ENCODE measurements at regions not wholly inside any gene's neighbourhood (a gene's known extent, or its start where the extent isn't known, plus 50 kb on each side); places are given as distances from the start of the nearest gene placed in this dataset.

DNA sequence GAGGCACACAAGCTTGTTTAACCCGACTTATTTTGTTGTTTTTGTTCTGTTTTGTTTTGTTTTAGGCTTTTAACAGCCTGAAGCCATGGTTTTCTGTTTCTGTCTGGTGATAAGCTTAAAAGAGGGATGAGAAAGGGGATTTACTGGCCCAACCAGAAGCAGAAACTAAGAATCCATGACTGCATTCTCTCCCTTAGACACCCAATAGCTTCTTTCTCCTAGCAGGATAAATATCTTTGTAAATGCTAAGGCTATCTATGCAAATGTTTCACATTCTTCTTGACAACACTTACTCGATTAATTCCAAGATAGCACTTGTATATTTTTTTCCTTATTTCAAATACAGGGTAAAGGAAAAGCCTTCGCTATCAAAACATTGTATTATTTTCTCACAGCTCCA, 53.7 kb upstream of the SMAD1 start:
- Mint-ChIP-seq H3K4me3 (no peak overlapping the region), H3K9me3 (peaks cover 34% of the 10 kb centered on the region), H3K36me3 (peaks cover 11% of the 10 kb centered on the region), H3K27ac (peak overlapping the region; percentile 83), H3K27me3 (ENCODE audit: low read depth) (no peaks in the 10 kb centered on the region), H3K4me1 (peaks cover 16% of the 10 kb centered on the region)
- TF ChIP-seq, protein P1, sequence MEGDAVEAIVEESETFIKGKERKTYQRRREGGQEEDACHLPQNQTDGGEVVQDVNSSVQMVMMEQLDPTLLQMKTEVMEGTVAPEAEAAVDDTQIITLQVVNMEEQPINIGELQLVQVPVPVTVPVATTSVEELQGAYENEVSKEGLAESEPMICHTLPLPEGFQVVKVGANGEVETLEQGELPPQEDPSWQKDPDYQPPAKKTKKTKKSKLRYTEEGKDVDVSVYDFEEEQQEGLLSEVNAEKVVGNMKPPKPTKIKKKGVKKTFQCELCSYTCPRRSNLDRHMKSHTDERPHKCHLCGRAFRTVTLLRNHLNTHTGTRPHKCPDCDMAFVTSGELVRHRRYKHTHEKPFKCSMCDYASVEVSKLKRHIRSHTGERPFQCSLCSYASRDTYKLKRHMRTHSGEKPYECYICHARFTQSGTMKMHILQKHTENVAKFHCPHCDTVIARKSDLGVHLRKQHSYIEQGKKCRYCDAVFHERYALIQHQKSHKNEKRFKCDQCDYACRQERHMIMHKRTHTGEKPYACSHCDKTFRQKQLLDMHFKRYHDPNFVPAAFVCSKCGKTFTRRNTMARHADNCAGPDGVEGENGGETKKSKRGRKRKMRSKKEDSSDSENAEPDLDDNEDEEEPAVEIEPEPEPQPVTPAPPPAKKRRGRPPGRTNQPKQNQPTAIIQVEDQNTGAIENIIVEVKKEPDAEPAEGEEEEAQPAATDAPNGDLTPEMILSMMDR (IDR thresholded peaks at IDR 0.05; ENCODE audit: unreplicated experiment), result no peak
- DNase-seq (ENCODE audit: low spot score in 2 of 2, unreplicated experiment in 2 of 2), result no peak

DNA sequence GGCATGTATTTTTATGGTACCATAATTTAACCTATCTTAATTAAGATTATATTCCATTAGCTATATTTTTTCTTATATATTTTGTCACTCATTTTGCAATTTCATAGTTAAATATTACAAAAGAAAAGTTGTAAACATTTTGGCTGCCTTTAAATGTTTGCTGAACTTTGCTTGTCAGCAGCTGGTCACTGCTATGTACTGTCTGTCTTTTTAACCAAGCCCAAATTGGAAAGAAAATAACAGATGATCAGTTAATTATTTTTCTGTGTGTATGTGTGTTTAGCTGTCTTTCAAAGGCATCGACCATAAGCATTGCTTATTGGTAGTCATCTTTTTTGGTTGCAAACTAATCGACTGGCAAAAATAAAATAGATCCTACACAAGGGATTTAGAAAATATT, 54.4 kb upstream of the SMAD1 start:
- Mint-ChIP-seq H3K4me3 (no peak overlapping the region), H3K36me3 (peaks cover 6% of the 10 kb centered on the region), H3K27me3 (ENCODE audit: low read depth) (no peaks in the 10 kb centered on the region), H3K4me1 (peaks cover 16% of the 10 kb centered on the region), H3K9me3 (peaks cover 33% of the 10 kb centered on the region), H3K27ac (no peak overlapping the region)
- DNase-seq (ENCODE audit: low spot score in 2 of 2, unreplicated experiment in 2 of 2), result no peak
- TF ChIP-seq, protein P1 (IDR thresholded peaks at IDR 0.05; ENCODE audit: unreplicated experiment), result no peak

DNA sequence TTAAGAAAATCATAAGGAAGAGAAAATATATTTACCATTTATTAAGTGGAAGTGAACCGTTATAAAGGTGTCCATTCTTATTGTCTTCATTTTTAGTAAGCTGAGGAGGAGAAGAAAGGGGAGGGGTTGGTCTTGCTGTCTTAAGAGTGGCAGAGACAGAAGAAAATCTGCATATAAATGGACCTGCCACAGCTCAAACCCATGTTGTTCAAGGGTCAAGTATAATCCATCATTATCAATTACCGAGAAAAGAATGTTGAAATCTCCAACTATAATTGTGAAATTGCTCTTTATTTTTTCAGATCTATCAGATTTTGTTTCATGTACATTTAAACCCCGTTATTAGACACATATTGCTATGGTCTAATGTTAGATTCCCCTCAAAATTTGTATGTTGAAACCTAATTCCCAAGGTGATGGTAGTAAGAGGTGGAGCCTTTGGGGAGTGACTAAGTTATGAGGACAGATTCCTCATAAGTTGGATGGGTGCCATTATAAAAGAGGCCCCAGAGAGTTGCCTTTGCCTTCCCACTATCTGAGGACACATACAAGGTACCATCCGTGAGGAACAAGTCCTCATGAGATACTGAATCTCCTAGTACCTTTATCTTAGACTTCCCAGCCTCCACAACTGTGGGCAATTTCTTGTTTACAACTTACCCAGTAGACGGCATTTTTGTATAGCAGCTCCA, 58.5 kb upstream of the SMAD1 start:
- Mint-ChIP-seq H3K36me3 (peaks cover 6% of the 10 kb centered on the region), H3K27me3 (ENCODE audit: low read depth) (no peaks in the 10 kb centered on the region), H3K9me3 (peaks cover 29% of the 10 kb centered on the region), H3K4me3 (no peak overlapping the region), H3K4me1 (peaks cover 7% of the 10 kb centered on the region), H3K27ac (no peak overlapping the region)
- TF ChIP-seq, protein P1 (IDR thresholded peaks at IDR 0.05; ENCODE audit: unreplicated experiment), result no peak
- DNase-seq (ENCODE audit: low spot score in 2 of 2, unreplicated experiment in 2 of 2), result no peak

DNA sequence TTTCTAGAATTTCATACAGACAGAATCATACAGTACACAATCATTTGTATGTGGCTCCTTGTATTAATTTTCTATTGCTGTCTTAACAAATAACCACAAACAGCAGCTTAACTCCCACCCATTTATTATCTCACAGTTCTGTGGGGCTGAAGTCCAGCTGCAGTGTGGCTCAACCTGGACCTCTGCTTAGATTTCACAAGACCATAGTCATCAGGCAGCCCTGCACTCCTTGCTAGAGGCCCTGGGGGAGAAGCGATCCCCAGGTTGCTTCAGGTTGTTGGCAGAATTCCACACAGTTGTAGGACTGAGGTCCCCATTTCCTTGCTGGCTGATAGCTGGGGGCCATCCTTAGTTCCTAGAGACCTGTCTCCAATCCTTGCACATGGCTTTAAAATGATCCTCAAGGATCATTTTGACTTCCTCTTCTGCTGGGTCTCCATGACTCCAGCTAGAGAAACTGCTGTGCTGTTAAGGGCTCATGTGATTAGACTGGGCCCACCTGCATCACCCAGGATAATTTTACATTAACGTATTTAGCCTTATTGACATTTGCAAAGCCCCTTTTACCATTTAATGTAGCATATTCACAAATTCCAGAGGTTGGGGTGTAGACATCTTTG, 60.9 kb upstream of the SMAD1 start:
- no peak overlapping the region for H3K27ac Mint-ChIP-seq
- H3K36me3 Mint-ChIP-seq, result peaks cover 6% of the 10 kb centered on the region
- no peak for DNase-seq (ENCODE audit: low spot score in 2 of 2, unreplicated experiment in 2 of 2)
- no peaks in the 10 kb centered on the region for H3K4me1 Mint-ChIP-seq
- H3K27me3 Mint-ChIP-seq (ENCODE audit: low read depth), result no peaks in the 10 kb centered on the region
- TF ChIP-seq, protein P1 (IDR thresholded peaks at IDR 0.05; ENCODE audit: unreplicated experiment), result no peak
- H3K9me3 Mint-ChIP-seq, result peaks cover 29% of the 10 kb centered on the region
- H3K4me3 Mint-ChIP-seq, result no peak overlapping the region

DNA sequence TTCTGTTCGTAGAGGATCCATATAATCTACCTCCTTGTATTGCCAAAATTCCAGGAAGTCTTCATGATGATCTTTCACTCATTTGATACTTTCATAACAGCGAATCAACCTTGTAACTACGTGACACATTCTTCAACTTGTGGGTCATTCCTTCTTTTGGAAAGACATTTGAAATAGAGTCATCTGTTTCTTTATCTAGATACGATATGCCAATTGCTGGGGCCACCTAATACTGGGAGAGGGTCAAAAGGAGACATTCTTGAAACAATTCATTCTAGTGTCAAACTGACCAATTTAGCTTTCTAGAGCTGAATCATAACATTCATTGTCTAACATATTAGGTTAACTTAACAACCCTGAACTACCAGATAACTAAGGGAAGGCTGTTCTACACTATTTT, 62.9 kb upstream of the SMAD1 start:
- no peak overlapping the region for H3K27ac Mint-ChIP-seq
- TF ChIP-seq, protein P1 (IDR thresholded peaks at IDR 0.05; ENCODE audit: unreplicated experiment), result no peak
- H3K36me3 Mint-ChIP-seq, result no peaks in the 10 kb centered on the region
- no peak overlapping the region for H3K4me3 Mint-ChIP-seq
- no peaks in the 10 kb centered on the region for H3K4me1 Mint-ChIP-seq
- no peak for DNase-seq (ENCODE audit: low spot score in 2 of 2, unreplicated experiment in 2 of 2)
- peaks cover 13% of the 10 kb centered on the region for H3K9me3 Mint-ChIP-seq
- H3K27me3 Mint-ChIP-seq (ENCODE audit: low read depth), result no peaks in the 10 kb centered on the region
